Common myeloid progenitor, CD34-positive (primary cell): ENCODE measurements at regions not wholly inside any gene's neighbourhood (a gene's known extent, or its start where the extent isn't known, plus 50 kb on each side); places are given as distances from the start of the nearest gene placed in this dataset.

Experiments used
- CTCF ChIA-PET: fragments of 350-600 bp; sonication (Branson Sonifier 250); formaldehyde crosslinking; loops from one replicate; lab custom pipeline; 2021; ENCODE audit warnings: antibody characterized with exemption; lab: Charles Lee
- POLR2A ChIA-PET: fragments of 350-600 bp; sonication (Branson Sonifier 250); formaldehyde crosslinking; loops from one replicate; lab custom pipeline; 2021; ENCODE audit warnings: antibody characterized with exemption; lab: Charles Lee
- DNase-seq, 3 donors: peaks; one replicate each; pipeline versions ENCODE4 v3.0.0 to v3.0.0-alpha.2; 2013
- H3K27ac ChIP-seq, 2 experiments: 1 replicate in 1 of 2; 2 replicates in 1 of 2; pipeline ENCODE4 v1.7.0; 2013; ENCODE audit warnings: inconsistent platforms in 2 of 2, low read length in 2 of 2, mild to moderate bottlenecking in 2 of 2, low read depth in 1 of 2, moderate library complexity in 1 of 2; ENCODE audit not compliant: severe bottlenecking in 2 of 2, insufficient read depth in 1 of 2, poor library complexity in 1 of 2
- H3K27me3 ChIP-seq, 5 experiments: replicated peaks in 2 of 5; 1 replicate in 3 of 5; 2 replicates in 2 of 5; pipeline versions ENCODE4 v1.6.1 to v1.7.0; 2013; ENCODE audit warnings: low read length in 4 of 5, mild to moderate bottlenecking in 2 of 5, moderate library complexity in 2 of 5, inconsistent platforms in 1 of 5; ENCODE audit not compliant: insufficient read depth in 5 of 5, control insufficient read depth in 4 of 5
- H3K36me3 ChIP-seq, 4 experiments: 1 replicate in 2 of 4; 2 replicates in 2 of 4; pipeline versions ENCODE4 v1.6.1 to v1.7.0; 2013; ENCODE audit warnings: low read length in 3 of 4, control low read depth in 1 of 4, mild to moderate bottlenecking in 1 of 4; ENCODE audit not compliant: control insufficient read depth in 4 of 4, insufficient read depth in 4 of 4
- H3K4me1 ChIP-seq, 4 experiments: 1 replicate in 3 of 4; 2 replicates in 1 of 4; pipeline versions ENCODE4 v1.6.1 to v1.7.1; 2013; ENCODE audit warnings: low read length in 3 of 4, mild to moderate bottlenecking in 3 of 4, control low read depth in 1 of 4, inconsistent platforms in 1 of 4, moderate library complexity in 1 of 4; ENCODE audit not compliant: control insufficient read depth in 4 of 4, insufficient read depth in 4 of 4; ENCODE audit errors: control extremely low read depth in 1 of 4
- H3K4me3 ChIP-seq, 7 experiments: 1 replicate in 4 of 7; 2 replicates in 3 of 7; pipeline versions ENCODE4 v1.5.1 to v1.7.0; 2013; ENCODE audit warnings: mild to moderate bottlenecking in 7 of 7, low read length in 6 of 7, moderate library complexity in 6 of 7, inconsistent platforms in 2 of 7, low read depth in 2 of 7, control low read depth in 1 of 7; ENCODE audit not compliant: insufficient read depth in 4 of 7, control insufficient read depth in 1 of 7; ENCODE audit errors: extremely low read depth in 1 of 7
- H3K9me3 ChIP-seq, 5 experiments: 1 replicate in 4 of 5; 2 replicates in 1 of 5; pipeline versions ENCODE4 v1.6.1 to v1.7.1; 2013; ENCODE audit warnings: low read length in 4 of 5, mild to moderate bottlenecking in 2 of 5, inconsistent platforms in 1 of 5, low read depth in 1 of 5, moderate library complexity in 1 of 5; ENCODE audit not compliant: control insufficient read depth in 4 of 5, insufficient read depth in 2 of 5; ENCODE audit errors: control extremely low read depth in 1 of 5
- WGBS: methylation state at CpG from one replicate; pipeline ENCODE4 v1.1.5; 2013; ENCODE audit not compliant: insufficient coverage; 5-methylcytosine and 5-hydroxymethylcytosine counted together

DNA sequence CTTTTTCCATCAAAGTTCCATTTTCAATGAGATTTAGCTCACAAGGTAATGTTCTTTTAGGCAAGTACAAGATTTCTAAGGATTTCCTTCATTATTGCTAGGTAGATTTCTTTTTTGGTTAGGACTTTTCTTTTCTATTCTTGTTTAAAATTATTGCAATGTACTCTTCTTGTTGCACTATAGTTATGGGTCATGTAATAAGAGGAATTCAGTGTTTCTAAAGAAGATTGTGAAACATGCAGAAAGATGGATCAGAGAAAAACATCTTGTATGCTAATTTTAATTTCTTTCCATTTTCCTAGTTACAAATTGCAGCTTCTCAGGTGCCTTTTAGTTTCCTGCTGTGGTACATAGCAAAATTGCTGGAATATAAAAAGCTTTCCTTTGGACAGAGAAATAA is 56.1 kb downstream of the BTG1 start:
- DNase-seq = no peak
- ChIA-PET POLR2A (no interaction called here), CTCF (interaction anchor here (1.5 kb wide), 1 partner anchor 23 kb away, joined by 3 read pairs; no protein-coding TSS in a partner anchor)
- Histone ChIP-seq H3K4me1 (peaks cover 0 to 3% (median 0%) of the 10 kb centered on the region in 4 experiments), H3K36me3 (no peaks in the 10 kb centered on the region), H3K27me3 (no peaks in the 10 kb centered on the region), H3K27ac (no peak overlapping the region), H3K4me3 (no peak overlapping the region), H3K9me3 (no peaks in the 10 kb centered on the region)

DNA sequence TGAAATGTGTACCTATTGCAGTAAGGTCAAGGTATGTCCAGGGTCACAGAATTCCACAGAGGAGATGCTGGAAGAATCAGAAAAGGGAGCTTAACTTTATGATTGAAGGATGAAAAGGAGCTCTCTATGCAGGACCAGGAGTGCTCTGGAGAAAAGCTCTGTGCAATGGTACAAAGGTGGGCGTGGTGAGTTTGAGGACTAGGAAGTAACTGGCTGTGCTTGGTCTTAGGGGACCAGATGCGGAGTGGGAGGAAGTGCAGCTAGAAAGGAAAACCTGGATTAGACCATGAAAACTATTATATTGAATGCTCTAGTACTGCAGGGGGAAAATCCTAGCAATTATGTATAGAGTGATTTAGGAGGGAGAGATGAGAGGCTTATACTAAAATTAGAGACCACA is 56.8 kb downstream of the BTG1 start:
- DNase-seq = no peak
- Histone ChIP-seq H3K27me3 (no peaks in the 10 kb centered on the region), H3K9me3 (no peaks in the 10 kb centered on the region), H3K36me3 (no peaks in the 10 kb centered on the region), H3K4me3 (no peak overlapping the region), H3K4me1 (peaks cover 0 to 2% (median 0%) of the 10 kb centered on the region in 4 experiments), H3K27ac (no peak overlapping the region)
- ChIA-PET CTCF (interaction anchor here (1.2 to 1.5 kb wide), 2 partner anchors 22 to 54 kb away, joined by 3 read pairs; no protein-coding TSS in a partner anchor), POLR2A (no interaction called here)
- 92% methylated on average over 2 of the region's 2 CpGs for WGBS

DNA sequence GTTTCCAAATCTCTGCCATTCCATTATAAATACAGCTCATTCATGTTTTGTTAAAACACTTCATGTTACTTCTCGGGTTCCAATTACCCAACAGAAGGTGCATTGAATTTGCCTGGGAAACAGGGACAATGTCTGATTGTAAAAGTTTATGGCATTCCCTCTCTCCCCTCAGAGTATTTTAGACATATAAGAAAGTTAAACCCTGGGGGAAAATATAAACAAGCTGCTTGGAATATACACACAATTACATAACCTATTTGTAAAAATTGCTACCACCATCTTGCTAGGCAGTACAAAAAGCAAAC is 60.0 kb downstream of the BTG1 start:
- Histone ChIP-seq H3K4me3 (no peak overlapping the region), H3K27me3 (no peaks in the 10 kb centered on the region), H3K36me3 (no peaks in the 10 kb centered on the region), H3K4me1 (peaks cover 0 to 2% (median 0%) of the 10 kb centered on the region in 4 experiments), H3K9me3 (no peaks in the 10 kb centered on the region), H3K27ac (no peak overlapping the region)
- ChIA-PET POLR2A (no interaction called here), CTCF (interaction anchor here (1.9 kb wide), 1 partner anchor 10 kb away, joined by 4 read pairs; no protein-coding TSS in a partner anchor)
- WGBS = no CpG with 5 or more reads among the region's 1 CpG
- no peak for DNase-seq

DNA sequence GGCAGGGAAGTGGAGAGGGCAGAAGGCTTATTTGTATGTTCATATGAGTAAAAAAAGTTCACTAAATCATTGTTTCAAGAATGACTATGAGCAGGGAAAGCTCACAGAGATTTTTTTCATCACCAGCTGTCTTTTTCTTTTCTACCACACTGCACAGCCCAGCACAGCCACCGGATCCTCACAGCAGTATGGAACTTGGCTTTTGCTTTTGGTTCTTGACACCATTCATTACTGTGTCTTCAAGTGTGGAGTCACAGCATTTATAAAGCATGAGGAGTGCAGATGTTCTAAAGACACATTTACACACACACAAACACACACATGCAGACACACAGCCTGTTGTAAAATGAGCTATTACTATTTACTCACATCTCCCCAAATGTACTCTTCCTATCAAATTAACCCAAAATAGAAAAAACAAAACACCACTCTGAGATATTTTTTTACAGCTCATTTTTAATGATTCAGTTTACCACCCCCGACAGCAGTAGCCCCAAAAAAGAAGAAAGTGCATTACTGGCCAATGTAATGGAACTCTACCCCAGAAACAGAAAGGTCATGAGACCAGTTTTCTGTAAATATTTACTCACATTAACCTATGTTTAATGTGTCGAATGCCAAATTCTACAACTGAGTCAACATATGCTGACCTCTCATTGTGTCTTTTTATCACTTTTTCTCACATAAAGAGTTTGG is 60.5 kb downstream of the BTG1 start:
- Histone ChIP-seq H3K36me3 (no peaks in the 10 kb centered on the region), H3K27me3 (no peaks in the 10 kb centered on the region), H3K27ac (no peak overlapping the region), H3K9me3 (no peaks in the 10 kb centered on the region), H3K4me1 (peaks cover 0 to 2% (median 0%) of the 10 kb centered on the region in 4 experiments), H3K4me3 (no peak overlapping the region)
- ChIA-PET CTCF (interaction anchor here (1.9 kb wide), 1 partner anchor 10 kb away, joined by 4 read pairs; no protein-coding TSS in a partner anchor), POLR2A (no interaction called here)
- WGBS = 100% methylated on average over 2 of the region's 3 CpGs
- no peak for DNase-seq

DNA sequence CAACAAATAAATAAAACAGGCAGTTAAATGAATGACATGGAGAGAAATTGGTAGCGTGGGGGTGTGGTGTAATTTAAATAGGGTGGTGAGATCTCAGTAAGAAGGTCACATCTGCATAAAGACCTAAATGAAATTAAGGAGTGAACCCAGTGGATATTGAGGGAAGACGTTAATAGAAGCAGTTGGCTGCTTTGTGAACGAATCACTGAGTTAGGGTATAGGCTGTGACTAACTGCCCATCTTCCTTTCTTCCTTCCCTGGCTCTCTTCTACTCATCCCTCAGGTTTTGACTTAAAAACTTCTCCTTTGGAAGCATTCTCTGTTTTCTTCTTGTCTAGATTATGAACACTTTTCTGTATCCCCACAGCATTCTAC is 64.7 kb downstream of the BTG1 start:
- 96% methylated on average over 3 of the region's 3 CpGs for WGBS

DNA sequence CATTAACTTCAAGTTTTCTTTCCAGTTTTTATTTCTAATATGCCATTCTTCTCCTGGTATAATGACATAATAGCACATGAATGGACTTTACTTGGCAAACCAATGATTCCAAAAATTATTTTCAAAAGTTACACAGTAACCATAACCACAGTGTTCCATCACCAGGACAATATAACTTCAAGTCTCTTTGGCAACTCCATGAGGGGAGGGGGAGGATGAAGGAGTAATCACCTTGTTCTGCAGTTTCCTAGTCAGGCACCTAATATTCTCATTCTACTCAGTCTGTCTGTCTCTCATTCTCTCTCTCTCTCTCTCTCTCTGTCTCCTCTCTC is 66.6 kb downstream of the BTG1 start:
- Histone ChIP-seq H3K36me3 (no peaks in the 10 kb centered on the region), H3K27ac (no peak overlapping the region), H3K27me3 (no peaks in the 10 kb centered on the region), H3K4me3 (no peak overlapping the region), H3K4me1 (no peaks in the 10 kb centered on the region), H3K9me3 (no peaks in the 10 kb centered on the region)
- no peak for DNase-seq
- POLR2A ChIA-PET = no interaction called here
- CTCF ChIA-PET = no interaction called here

More for the DNA sequence above, 64.7 kb downstream of the BTG1 start:
- Histone ChIP-seq H3K27me3 (no peaks in the 10 kb centered on the region), H3K36me3 (no peaks in the 10 kb centered on the region), H3K4me3 (no peak overlapping the region), H3K4me1 (no peaks in the 10 kb centered on the region), H3K27ac (no peak overlapping the region), H3K9me3 (no peaks in the 10 kb centered on the region)
- no peak for DNase-seq
- CTCF ChIA-PET = no interaction called here
- POLR2A ChIA-PET = no interaction called here

DNA sequence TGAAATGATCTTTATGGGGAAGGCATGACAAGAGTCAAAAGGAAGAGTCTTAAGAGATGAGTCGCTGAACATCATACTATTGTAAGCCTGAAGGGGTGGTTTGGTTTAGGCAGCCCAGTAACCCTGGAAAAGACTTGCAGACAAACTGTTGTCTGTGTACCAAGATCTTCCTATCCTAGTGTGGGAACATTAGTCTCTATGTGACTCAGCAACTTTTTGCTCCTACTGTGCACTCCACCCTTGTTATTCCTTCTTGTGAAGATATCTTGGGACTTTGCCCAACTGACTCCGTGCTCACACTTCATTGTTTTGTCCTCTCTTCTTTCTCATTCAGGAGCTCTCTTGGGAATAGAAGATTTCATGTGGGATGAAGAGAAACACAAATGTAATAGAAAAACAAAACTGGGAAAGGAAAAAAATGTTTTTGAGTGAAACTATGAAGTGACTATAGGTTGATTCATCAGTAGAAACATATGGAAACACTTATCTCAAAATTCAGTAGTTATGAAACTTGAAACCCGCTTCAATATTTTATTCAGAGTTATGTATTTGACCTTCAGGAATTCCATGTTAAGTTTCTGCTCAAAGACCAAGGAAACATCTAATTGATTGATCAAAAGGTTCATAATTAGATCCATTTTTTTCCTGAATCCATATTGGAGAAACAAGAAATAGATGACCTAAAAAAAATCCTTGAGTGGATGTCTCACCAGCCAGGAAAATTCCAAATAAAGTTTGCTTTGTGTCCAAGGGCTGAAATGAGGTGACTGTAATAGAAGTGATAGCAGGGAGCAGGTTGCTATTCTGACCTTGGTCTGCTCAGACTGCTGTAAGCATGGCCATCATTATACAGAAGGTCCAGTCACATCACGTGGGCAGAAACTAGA is 67.2 kb downstream of the BTG1 start:
- DNase-seq = no peak
- ChIA-PET CTCF (no interaction called here), POLR2A (no interaction called here)
- H3K27ac ChIP-seq = no peak overlapping the region
- H3K9me3 ChIP-seq = no peaks in the 10 kb centered on the region
- no peak overlapping the region for H3K4me3 ChIP-seq
- H3K4me1 ChIP-seq = no peaks in the 10 kb centered on the region
- no peaks in the 10 kb centered on the region for H3K27me3 ChIP-seq
- 92% methylated on average over 3 of the region's 4 CpGs for WGBS
- H3K36me3 ChIP-seq = no peaks in the 10 kb centered on the region
